CD4-positive, alpha-beta memory T cell (primary cell): ENCODE measurements at regions not wholly inside any gene's neighbourhood (a gene's known extent, or its start where the extent isn't known, plus 50 kb on each side); places are given as distances from the start of the nearest gene placed in this dataset.

Experiments used
- CTCF ChIA-PET: fragments of 350-600 bp; sonication (Branson Sonifier 250); formaldehyde crosslinking; loops from one replicate; lab custom pipeline; 2021; ENCODE audit warnings: inconsistent platforms; ENCODE audit not compliant: partially characterized antibody; lab: Charles Lee
- POLR2A ChIA-PET: fragments of 350-600 bp; sonication (Branson Sonifier 250); formaldehyde crosslinking; loops from one replicate; lab custom pipeline; 2021; ENCODE audit not compliant: partially characterized antibody; lab: Charles Lee
- DNase-seq, 5 donors: peaks; one replicate each; pipeline versions ENCODE4 v3.0.0 to v3.0.0-alpha.2; 2020 to 2022; ENCODE audit warnings: mixed read lengths in 1 of 5
- H3K27ac ChIP-seq: one replicate; pipeline ENCODE4 v1.7.0; 2013; ENCODE audit warnings: low read depth, low read length
- H3K27me3 ChIP-seq: 2 replicates; pipeline ENCODE4 v1.7.0; 2013; ENCODE audit warnings: mild to moderate bottlenecking, low read length, moderate library complexity; ENCODE audit not compliant: insufficient read depth
- H3K36me3 ChIP-seq: 2 replicates; pipeline ENCODE4 v1.7.0; 2013; ENCODE audit warnings: mild to moderate bottlenecking, low read length, moderate library complexity; ENCODE audit not compliant: insufficient read depth
- H3K4me1 ChIP-seq: 2 replicates; pipeline ENCODE4 v1.7.0; 2013; ENCODE audit warnings: mild to moderate bottlenecking, low read length, moderate library complexity; ENCODE audit not compliant: insufficient read depth
- H3K4me3 ChIP-seq, 2 donors: one replicate each; pipeline ENCODE4 v1.7.0; 2013; ENCODE audit warnings: low read length in 2 of 2, mild to moderate bottlenecking in 1 of 2
- H3K9me3 ChIP-seq, 2 donors: one replicate each; pipeline ENCODE4 v1.7.0; 2013; ENCODE audit warnings: low read length in 2 of 2, control low read depth in 1 of 2; ENCODE audit not compliant: control insufficient read depth in 1 of 2
- H3K27ac Mint-ChIP-seq, 7 donors: one replicate each; pipeline ENCODE4 v1.8.0; 2020 to 2021; ENCODE audit warnings: mixed read lengths in 7 of 7, mild to moderate bottlenecking in 6 of 7, inconsistent platforms in 3 of 7, moderate library complexity in 3 of 7
- H3K27me3 Mint-ChIP-seq, 2 donors: one replicate each; pipeline ENCODE4 v1.8.0; 2020 to 2021; ENCODE audit warnings: mixed read lengths in 2 of 2
- H3K36me3 Mint-ChIP-seq, 2 donors: one replicate each; pipeline ENCODE4 v1.8.0; 2020 to 2021; ENCODE audit warnings: mixed read lengths in 2 of 2, inconsistent platforms in 1 of 2, mild to moderate bottlenecking in 1 of 2
- H3K4me1 Mint-ChIP-seq, 4 donors: one replicate each; pipeline ENCODE4 v1.8.0; 2020 to 2021; ENCODE audit warnings: mixed read lengths in 4 of 4, mild to moderate bottlenecking in 1 of 4
- H3K4me3 Mint-ChIP-seq, 8 donors: one replicate each; pipeline ENCODE4 v1.8.0; 2020 to 2021; ENCODE audit warnings: mixed read lengths in 8 of 8, mild to moderate bottlenecking in 7 of 8, moderate library complexity in 6 of 8, inconsistent platforms in 3 of 8
- H3K9me3 Mint-ChIP-seq, 8 donors: one replicate each; pipeline ENCODE4 v1.8.0; 2020 to 2021; ENCODE audit warnings: mixed read lengths in 8 of 8, mild to moderate bottlenecking in 5 of 8, inconsistent platforms in 3 of 8, moderate library complexity in 1 of 8
- intact Hi-C: fragments of 100-400 bp; cut with micrococcal nuclease; formaldehyde crosslinking; loops from one replicate; pipeline ENCODE4 v1.15.1; 2023

GRCh38 chr16:82344157-82344556 is 174.1 kb upstream of the MPHOSPH6 start:
- H3K36me3 ChIP-seq: no peaks in the 10 kb centered on the region
- no peaks in the 10 kb centered on the region for H3K9me3 ChIP-seq
- ChIA-PET POLR2A (no interaction called here), CTCF (interaction anchor here (1.1 kb wide), 1 partner anchor 11 kb away, joined by 3 read pairs; no protein-coding TSS in a partner anchor)
- no peaks in the 10 kb centered on the region for H3K4me1 ChIP-seq
- Mint-ChIP-seq H3K27ac (no peak overlapping the region), H3K27me3 (peaks cover 6 to 9% of the 10 kb centered on the region in 2 donors), H3K4me1 (no peaks in the 10 kb centered on the region), H3K36me3 (no peaks in the 10 kb centered on the region), H3K4me3 (no peak overlapping the region), H3K9me3 (peaks cover 0 to 5% (median 0%) of the 10 kb centered on the region in 8 donors)
- no peak overlapping the region for H3K4me3 ChIP-seq
- intact Hi-C loops: no loop called here
- H3K27ac ChIP-seq: no peak overlapping the region
- H3K27me3 ChIP-seq: no peaks in the 10 kb centered on the region
- no peak for DNase-seq

DNA sequence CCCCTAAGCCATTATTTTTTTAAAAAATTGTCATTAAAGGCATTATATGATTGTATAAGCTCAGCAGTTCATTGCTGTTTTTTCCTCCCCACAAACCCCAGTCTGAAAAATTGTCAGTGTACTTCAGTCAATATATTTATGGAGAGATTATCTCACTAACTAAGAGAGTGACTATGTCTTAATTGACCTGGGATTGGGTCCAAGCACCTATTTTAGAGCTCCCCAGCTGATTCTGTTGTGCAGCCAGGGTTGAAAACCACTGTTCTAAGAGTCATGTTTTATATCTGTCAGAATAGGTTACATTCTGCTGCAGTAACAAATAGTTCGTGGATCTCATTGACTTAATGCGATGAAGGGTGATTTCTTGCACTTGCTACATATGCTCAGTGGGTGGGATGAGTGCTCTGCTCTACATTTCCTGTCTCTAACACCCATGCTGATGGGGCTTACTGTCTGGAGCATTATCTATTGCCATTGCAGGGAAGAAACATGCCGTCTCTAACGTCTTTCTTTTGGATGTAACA is 171.2 kb upstream of the MPHOSPH6 start:
- Mint-ChIP-seq H3K9me3 (peaks cover 0 to 5% (median 0%) of the 10 kb centered on the region in 8 donors), H3K27me3 (peaks cover 11 to 15% of the 10 kb centered on the region in 2 donors), H3K36me3 (no peaks in the 10 kb centered on the region), H3K4me1 (no peaks in the 10 kb centered on the region), H3K4me3 (no peak overlapping the region), H3K27ac (no peak overlapping the region)
- Histone ChIP-seq H3K27ac (no peak overlapping the region), H3K27me3 (no peaks in the 10 kb centered on the region), H3K9me3 (no peaks in the 10 kb centered on the region), H3K36me3 (no peaks in the 10 kb centered on the region), H3K4me3 (no peak overlapping the region), H3K4me1 (no peaks in the 10 kb centered on the region)
- no peak for DNase-seq
- ChIA-PET POLR2A (no interaction called here), CTCF (no interaction called here)
- intact Hi-C loops: no loop called here

- no peaks in the 10 kb centered on the region for H3K36me3 Mint-ChIP-seq
- intact Hi-C loops: no loop called here
- CTCF ChIA-PET: no interaction called here
- H3K9me3 Mint-ChIP-seq: peaks cover 0 to 5% (median 0%) of the 10 kb centered on the region in 8 donors
- no peaks in the 10 kb centered on the region for H3K4me1 Mint-ChIP-seq
- Histone ChIP-seq H3K4me3 (no peak overlapping the region), H3K4me1 (no peaks in the 10 kb centered on the region), H3K36me3 (no peaks in the 10 kb centered on the region), H3K27me3 (no peaks in the 10 kb centered on the region), H3K9me3 (no peaks in the 10 kb centered on the region), H3K27ac (no peak overlapping the region)
- H3K27me3 Mint-ChIP-seq: peaks cover 11 to 15% of the 10 kb centered on the region in 2 donors
- DNase-seq: no peak
- H3K4me3 Mint-ChIP-seq: peak overlapping the region in 1 of 8 donors; percentile 36
- no peak overlapping the region for H3K27ac Mint-ChIP-seq
- POLR2A ChIA-PET: no interaction called here
Measured at GRCh38 chr16:82340531-82340930, 170.5 kb upstream of the MPHOSPH6 start.

- no peak for DNase-seq
- Histone ChIP-seq H3K27me3 (no peaks in the 10 kb centered on the region), H3K27ac (no peak overlapping the region), H3K4me1 (no peaks in the 10 kb centered on the region), H3K4me3 (no peak overlapping the region), H3K9me3 (no peaks in the 10 kb centered on the region), H3K36me3 (no peaks in the 10 kb centered on the region)
- H3K4me3 Mint-ChIP-seq: no peak overlapping the region
- H3K36me3 Mint-ChIP-seq: no peaks in the 10 kb centered on the region
- ChIA-PET POLR2A (no interaction called here), CTCF (no interaction called here)
- no peaks in the 10 kb centered on the region for H3K4me1 Mint-ChIP-seq
- H3K27ac Mint-ChIP-seq: no peak overlapping the region
- peaks cover 0 to 5% (median 2%) of the 10 kb centered on the region in 8 donors for H3K9me3 Mint-ChIP-seq
- intact Hi-C loops: no loop called here
- H3K27me3 Mint-ChIP-seq: peaks cover 11 to 17% of the 10 kb centered on the region in 2 donors
Measured at GRCh38 chr16:82337355-82337754, 167.3 kb upstream of the MPHOSPH6 start.

GRCh38 chr16:82331974-82332750 is 162.1 kb upstream of the MPHOSPH6 start:
- no peaks in the 10 kb centered on the region for H3K36me3 Mint-ChIP-seq
- no peak overlapping the region for H3K27ac ChIP-seq
- H3K4me1 ChIP-seq: no peaks in the 10 kb centered on the region
- ChIA-PET CTCF (interaction anchor here (1.3 kb wide), 1 partner anchor 12 kb away, joined by 3 read pairs; no protein-coding TSS in a partner anchor), POLR2A (no interaction called here)
- no peak for DNase-seq
- H3K4me3 Mint-ChIP-seq: no peak overlapping the region
- no peaks in the 10 kb centered on the region for H3K27me3 ChIP-seq
- H3K27me3 Mint-ChIP-seq: peaks cover 7 to 8% of the 10 kb centered on the region in 2 donors
- peak overlapping the region in 1 of 7 donors; percentile 50 for H3K27ac Mint-ChIP-seq
- no peaks in the 10 kb centered on the region for H3K9me3 ChIP-seq
- intact Hi-C loops: no loop called here
- H3K9me3 Mint-ChIP-seq: peaks cover 0 to 5% (median under 1%) of the 10 kb centered on the region in 8 donors
- H3K36me3 ChIP-seq: no peaks in the 10 kb centered on the region
- H3K4me1 Mint-ChIP-seq: no peaks in the 10 kb centered on the region
- H3K4me3 ChIP-seq: no peak overlapping the region

DNA sequence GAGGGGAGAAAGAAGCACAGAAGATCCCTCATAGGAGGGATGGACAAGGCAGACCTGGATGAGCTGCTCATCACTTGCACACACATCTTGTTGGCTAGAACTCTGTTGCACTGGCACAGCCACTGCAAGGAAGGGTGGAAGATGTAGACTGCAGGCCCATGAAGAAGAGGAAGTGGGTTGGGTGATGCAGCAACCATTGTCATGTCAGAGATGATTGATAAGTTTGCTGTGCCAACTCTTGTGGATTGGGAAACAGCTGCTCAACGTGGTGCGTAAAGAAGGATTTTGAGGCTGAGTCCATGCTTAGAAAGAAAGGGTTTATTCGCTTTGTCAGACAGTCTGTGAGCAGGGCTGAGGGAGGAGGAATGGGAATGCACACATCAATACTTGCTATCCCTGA is 161.4 kb upstream of the MPHOSPH6 start:
- Mint-ChIP-seq H3K4me3 (no peak overlapping the region), H3K9me3 (peaks cover 0 to 5% (median 2%) of the 10 kb centered on the region in 8 donors), H3K27ac (no peak overlapping the region), H3K27me3 (peaks cover 4 to 9% of the 10 kb centered on the region in 2 donors), H3K36me3 (no peaks in the 10 kb centered on the region), H3K4me1 (no peaks in the 10 kb centered on the region)
- no peak overlapping the region for H3K4me3 ChIP-seq
- H3K36me3 ChIP-seq: no peaks in the 10 kb centered on the region
- no peaks in the 10 kb centered on the region for H3K4me1 ChIP-seq
- intact Hi-C loops: no loop called here
- no peak overlapping the region for H3K27ac ChIP-seq
- no peaks in the 10 kb centered on the region for H3K27me3 ChIP-seq
- ChIA-PET CTCF (no interaction called here), POLR2A (no interaction called here)
- DNase-seq: no peak
- H3K9me3 ChIP-seq: no peaks in the 10 kb centered on the region

DNA sequence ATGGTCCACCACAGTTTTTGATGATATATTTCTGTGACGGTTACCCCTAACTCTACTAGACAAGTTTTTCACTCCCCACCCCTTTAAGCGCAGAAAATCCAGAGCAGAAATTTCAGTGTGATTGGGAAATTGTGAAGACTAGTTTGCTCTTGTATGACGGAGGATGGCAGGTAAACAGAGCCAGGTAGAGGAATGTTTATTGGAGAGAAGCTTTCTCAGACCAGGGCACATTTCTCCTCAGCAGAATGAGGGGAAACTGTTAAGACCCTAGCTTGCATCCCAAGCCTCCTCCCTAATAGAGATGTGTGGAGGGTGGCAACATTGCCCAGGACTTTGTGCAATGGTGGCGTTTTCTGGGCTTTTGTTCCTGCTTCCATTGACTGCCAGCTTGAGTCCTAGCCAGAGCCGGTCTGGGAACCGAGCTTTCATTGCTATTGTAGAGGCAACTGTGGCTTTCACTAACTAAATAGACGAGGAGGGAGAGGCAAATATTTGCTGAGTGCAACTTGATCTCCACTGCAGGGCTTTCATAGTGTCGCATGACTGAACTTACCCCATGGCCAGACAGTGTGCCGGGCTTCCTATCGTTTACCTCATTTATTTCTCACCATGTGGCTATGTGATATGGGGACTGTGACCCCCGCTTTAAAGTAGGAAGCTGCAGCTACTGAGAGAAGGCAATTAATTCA is 159.6 kb upstream of the MPHOSPH6 start:
- no peaks in the 10 kb centered on the region for H3K36me3 ChIP-seq
- Mint-ChIP-seq H3K27ac (no peak overlapping the region), H3K27me3 (peaks cover 2 to 9% of the 10 kb centered on the region in 2 donors), H3K9me3 (peaks cover 0 to 6% (median 1%) of the 10 kb centered on the region in 8 donors), H3K4me3 (no peak overlapping the region), H3K4me1 (no peaks in the 10 kb centered on the region), H3K36me3 (no peaks in the 10 kb centered on the region)
- ChIA-PET POLR2A (no interaction called here), CTCF (no interaction called here)
- intact Hi-C loops: no loop called here
- DNase-seq: no peak
- no peaks in the 10 kb centered on the region for H3K27me3 ChIP-seq
- H3K27ac ChIP-seq: no peak overlapping the region
- no peak overlapping the region for H3K4me3 ChIP-seq
- no peaks in the 10 kb centered on the region for H3K4me1 ChIP-seq
- no peaks in the 10 kb centered on the region for H3K9me3 ChIP-seq
